SK-N-SH (cell line): ENCODE measurements at regions not wholly inside any gene's neighbourhood (a gene's known extent, or its start where the extent isn't known, plus 50 kb on each side); places are given as distances from the start of the nearest gene placed in this dataset.

Source experiments
- CTCF ChIA-PET: fragments of 300-600, 350-600 bp; formaldehyde crosslinking; extraction: SDS; loops from one replicate; lab custom pipeline; 2021; lab: Yijun Ruan, JAX
- POLR2A ChIA-PET: fragments of 350-600 bp; sonication (Branson Sonifier 250); formaldehyde crosslinking; extraction: SDS; loops from one replicate; lab custom pipeline; 2020; ENCODE audit warnings: antibody characterized with exemption, inconsistent platforms; lab: Yijun Ruan, JAX
- DNase-seq: peaks from one replicate; pipeline ENCODE4 v3.0.0; 2012
- H2AFZ ChIP-seq: fragments of 200-600 bp; sonication (generic); 2 replicates; pipeline ENCODE4 v1.8.1; 2016; ENCODE audit warnings: antibody characterized with exemption, mild to moderate bottlenecking, low read depth
- H3F3A ChIP-seq: fragments of 200-600 bp; sonication (generic); replicated peaks from 2 replicates; pipeline ENCODE3; 2016; ENCODE audit warnings: antibody characterized with exemption, mild to moderate bottlenecking; ENCODE audit not compliant: insufficient read depth
- H3K27ac ChIP-seq, 2 experiments: fragments of 200-500 bp in 1 of 2; fragments of 200-600 bp in 1 of 2; sonication (Bioruptor generic) in 1 of 2; sonication (generic), shearing (Covaris generic) in 1 of 2; 2 replicates each; pipeline versions ENCODE4 v1.5.1 to v1.6.1; 2014 to 2016; ENCODE audit warnings: low read depth in 2 of 2, inconsistent platforms in 1 of 2, low read length in 1 of 2, mild to moderate bottlenecking in 1 of 2, mixed read lengths in 1 of 2
- H3K27me3 ChIP-seq: fragments of 200-600 bp; sonication (generic), shearing (Covaris generic); 2 replicates; pipeline ENCODE4 v1.6.1; 2016; ENCODE audit warnings: mixed run types; ENCODE audit not compliant: insufficient read depth
- H3K36me3 ChIP-seq, 2 experiments: fragments of 200-500 bp in 1 of 2; fragments of 200-600 bp in 1 of 2; sonication (Bioruptor generic) in 1 of 2; sonication (generic) in 1 of 2; replicated peaks in 1 of 2; 2 replicates each; pipeline versions ENCODE3 to v1.5.1; 2014 to 2016; ENCODE audit warnings: low read length in 1 of 2, mild to moderate bottlenecking in 1 of 2; ENCODE audit not compliant: insufficient read depth in 2 of 2, control insufficient read depth in 1 of 2
- H3K4me1 ChIP-seq, 2 experiments: fragments of 200-500 bp in 1 of 2; fragments of 200-600 bp in 1 of 2; sonication (Bioruptor generic) in 1 of 2; sonication (generic), shearing (Covaris generic) in 1 of 2; 2 replicates each; pipeline versions ENCODE4 v1.5.1 to v1.6.1; 2014 to 2016; ENCODE audit warnings: low read depth in 1 of 2, low read length in 1 of 2, mixed run types in 1 of 2; ENCODE audit not compliant: insufficient read depth in 2 of 2, control insufficient read depth in 1 of 2
- H3K4me2 ChIP-seq: fragments of 200-600 bp; sonication (generic), shearing (Covaris generic); 2 replicates; pipeline ENCODE4 v1.6.1; 2017; ENCODE audit warnings: mixed run types
- H3K4me3 ChIP-seq, 2 experiments: fragments of 200-500 bp in 1 of 2; fragments of 200-600 bp in 1 of 2; sonication (Bioruptor generic) in 1 of 2; sonication (generic), shearing (Covaris generic) in 1 of 2; 2 replicates each; pipeline versions ENCODE4 v1.5.1 to v1.8.1; 2014 to 2016; ENCODE audit warnings: low read depth in 2 of 2, inconsistent platforms in 1 of 2, low read length in 1 of 2, mild to moderate bottlenecking in 1 of 2, mixed read lengths in 1 of 2, moderate library complexity in 1 of 2
- H3K79me2 ChIP-seq: fragments of 200-600 bp; sonication (generic); 2 replicates; pipeline ENCODE4 v1.8.1; 2017; ENCODE audit warnings: mild to moderate bottlenecking; ENCODE audit not compliant: insufficient read depth
- H3K9ac ChIP-seq: fragments of 200-600 bp; sonication (generic); 2 replicates; pipeline ENCODE4 v1.6.1; 2017; ENCODE audit warnings: mixed run types
- H3K9me2 ChIP-seq: fragments of 200-600 bp; sonication (generic); 2 replicates; pipeline ENCODE4 v1.6.1; 2017; ENCODE audit warnings: mixed run types
- H3K9me3 ChIP-seq: fragments of 200-600 bp; sonication (generic); 2 replicates; pipeline ENCODE4 v1.6.1; 2017; ENCODE audit warnings: mixed run types, mild to moderate bottlenecking, moderate library complexity
- H4K20me1 ChIP-seq: fragments of 200-600 bp; sonication (generic); 2 replicates; pipeline ENCODE4 v1.6.1; 2017; ENCODE audit warnings: mild to moderate bottlenecking, mixed run types; ENCODE audit not compliant: insufficient read depth
- EP300 ChIP-seq, 2 experiments: IDR thresholded peaks; 2 replicates each; pipeline versions ENCODE4 v1.4.0 to v1.6.1; 2012; ENCODE audit warnings: borderline replicate concordance in 1 of 2, low read depth in 1 of 2, low read length in 1 of 2
- EZH2phosphoT487 ChIP-seq: fragments of 200-600 bp; sonication (generic); IDR thresholded peaks from 2 replicates; pipeline ENCODE4 v1.6.1; 2017; ENCODE audit warnings: low read depth, mixed run types, mild to moderate bottlenecking, antibody characterized with exemption, moderate library complexity, borderline replicate concordance
- FOSL2 ChIP-seq: IDR thresholded peaks from 2 replicates; pipeline ENCODE4 v1.4.0; 2012; ENCODE audit warnings: low read depth, mild to moderate bottlenecking, moderate library complexity, borderline replicate concordance
- FOXJ3 ChIP-seq: sonication (generic); formaldehyde crosslinking; IDR thresholded peaks from 2 replicates; pipeline ENCODE4 v1.5.1; 2020; ENCODE audit warnings: mild to moderate bottlenecking, missing genetic modification reagents
- FOXM1 ChIP-seq: IDR thresholded peaks from 2 replicates; pipeline ENCODE4 v1.4.0; 2012; ENCODE audit warnings: low read depth, mild to moderate bottlenecking
- GABPA ChIP-seq: IDR thresholded peaks from 2 replicates; pipeline ENCODE4 v1.4.0; 2012; ENCODE audit warnings: low read depth, mild to moderate bottlenecking
- GATA2 ChIP-seq: sonication (generic); formaldehyde crosslinking; IDR thresholded peaks from 2 replicates; pipeline ENCODE4 v1.5.0; 2020; ENCODE audit warnings: mild to moderate bottlenecking, missing genetic modification reagents
- IRF3 ChIP-seq: fragments of 150-350 bp; IDR thresholded peaks from 2 replicates; pipeline ENCODE4 v1.6.1; 2016; ENCODE audit warnings: mild to moderate bottlenecking, low read depth, low read length
- JUND ChIP-seq: IDR thresholded peaks from 2 replicates; pipeline ENCODE4 v1.4.0; 2012
- NFIC ChIP-seq: IDR thresholded peaks from 2 replicates; pipeline ENCODE4 v1.4.0; 2012; ENCODE audit warnings: borderline replicate concordance
- RAD21 ChIP-seq: IDR thresholded peaks from 2 replicates; pipeline ENCODE4 v1.6.1; 2012; ENCODE audit warnings: mild to moderate bottlenecking, low read length
- RCOR1 ChIP-seq: fragments of 150-350 bp; IDR thresholded peaks from 2 replicates; pipeline ENCODE4 v1.6.1; 2017; ENCODE audit warnings: antibody characterized with exemption, low read length
- REST ChIP-seq: IDR thresholded peaks from 2 replicates; pipeline ENCODE4 v1.6.1; 2012; ENCODE audit warnings: mild to moderate bottlenecking, low read depth, low read length, moderate library complexity
- RFX5 ChIP-seq: IDR thresholded peaks from 2 replicates; pipeline ENCODE4 v1.6.1; 2012; ENCODE audit warnings: mild to moderate bottlenecking, improper control_type of control experiment, low read length
- SMC3 ChIP-seq: IDR thresholded peaks from 2 replicates; pipeline ENCODE4 v1.6.1; 2012; ENCODE audit warnings: low read depth, low read length, improper control_type of control experiment
- TAF1 ChIP-seq: IDR thresholded peaks from 2 replicates; pipeline ENCODE4 v1.6.1; 2012; ENCODE audit warnings: low read depth, mild to moderate bottlenecking, low read length, moderate library complexity, borderline replicate concordance
- TCF12 ChIP-seq: IDR thresholded peaks from 2 replicates; pipeline ENCODE4 v1.4.0; 2012
- TEAD4 ChIP-seq: IDR thresholded peaks from 2 replicates; pipeline ENCODE4 v1.4.0; 2012; ENCODE audit warnings: mild to moderate bottlenecking, borderline replicate concordance; ENCODE audit not compliant: insufficient read depth
- YY1 ChIP-seq: IDR thresholded peaks from 2 replicates; pipeline ENCODE4 v1.4.0; 2012; ENCODE audit warnings: low read depth, mild to moderate bottlenecking
- WGBS: methylation state at CpG from one replicate; pipeline ENCODE4 v1.1.6; 2017; ENCODE audit warnings: low lambda C conversion rate; 5-methylcytosine and 5-hydroxymethylcytosine counted together
- TF ChIP-seq, protein P1 (sequence below): IDR thresholded peaks from 2 replicates; pipeline ENCODE4 v1.4.0; 2012; ENCODE audit warnings: low read depth

DNA sequence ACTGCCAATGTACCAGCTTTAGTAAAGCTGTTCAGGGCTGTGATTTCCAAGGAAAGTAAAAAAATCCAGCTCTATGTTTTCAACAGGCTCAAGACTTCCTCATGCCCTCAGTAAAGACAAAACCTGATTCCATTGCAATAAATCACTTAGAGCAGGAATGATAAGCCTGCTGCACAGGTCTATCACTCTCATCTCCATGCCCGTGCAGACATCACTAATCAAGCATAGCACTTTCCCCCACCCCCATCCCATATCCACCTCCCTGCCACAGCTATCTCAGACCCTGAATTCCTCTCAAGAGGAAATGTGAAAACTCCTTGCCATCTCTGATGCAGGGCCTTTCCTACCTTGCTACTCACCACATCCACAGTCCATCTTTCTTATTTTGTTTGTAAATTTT is 554.9 kb downstream of the MAFB start (continued):
- TF ChIP-seq REST (no peak), TEAD4 (no peak), GATA2 (CRISPR knock-in tag) (no peak)

DNA sequence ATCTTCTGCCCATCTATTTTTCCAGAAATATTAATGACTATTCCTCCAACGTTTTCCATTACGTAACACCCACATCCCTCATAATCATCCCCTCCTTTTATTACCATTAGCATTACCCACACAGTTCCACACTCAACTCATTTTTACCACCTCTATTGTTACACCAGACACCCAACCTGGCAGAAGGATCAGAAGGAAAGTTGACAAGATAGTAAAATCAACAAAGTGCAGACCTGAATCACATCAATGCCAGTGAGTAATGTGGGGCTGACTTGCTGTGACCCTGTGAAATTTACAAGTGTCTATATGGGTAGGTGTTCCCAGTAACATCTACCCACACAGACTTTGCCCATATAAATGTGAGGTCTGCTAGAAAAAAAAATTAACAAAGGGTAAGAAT is 568.2 kb downstream of the MAFB start:
- Histone ChIP-seq H3K27me3 (no peaks in the 10 kb centered on the region), H2AFZ (no peak overlapping the region), H3F3A (no peaks in the 10 kb centered on the region), H3K9me3 (no peaks in the 10 kb centered on the region), H3K4me3 (no peak overlapping the region), H3K4me2 (no peak overlapping the region), H3K27ac (no peak overlapping the region), H4K20me1 (no peaks in the 10 kb centered on the region), H3K36me3 (no peaks in the 10 kb centered on the region), H3K9me2 (no peaks in the 10 kb centered on the region), H3K79me2 (no peaks in the 10 kb centered on the region), H3K4me1 (no peaks in the 10 kb centered on the region), H3K9ac (no peak overlapping the region)
- DNase-seq, result no peak
- CTCF ChIA-PET, result no interaction called here
- WGBS, result 37% methylated on average over 2 of the region's 2 CpGs
- POLR2A ChIA-PET, result no interaction called here
- TF ChIP-seq FOXM1 (no peak), EP300 (IDR thresholded peaks at IDR 0.05; ENCODE audit: borderline replicate concordance in 1 of 2, low read depth in 1 of 2, low read length in 1 of 2) (no peak), YY1 (no peak)

- ChIA-PET CTCF (no interaction called here), POLR2A (no interaction called here)
- no peaks in the 10 kb centered on the region for H3K9me2 ChIP-seq
- no peak for DNase-seq
- no peaks in the 10 kb centered on the region for H3F3A ChIP-seq
- no peak overlapping the region for H3K4me3 ChIP-seq
- 34% methylated on average over 5 of the region's 5 CpGs for WGBS
- no peaks in the 10 kb centered on the region for H3K36me3 ChIP-seq
- H3K4me1 ChIP-seq, result peaks cover 0 to 3% of the 10 kb centered on the region in 2 experiments; a peak in 1 of 4 replicates
- H3K27me3 ChIP-seq, result no peaks in the 10 kb centered on the region
- H4K20me1 ChIP-seq, result no peaks in the 10 kb centered on the region
- no peaks in the 10 kb centered on the region for H3K9me3 ChIP-seq
- no peak overlapping the region for H3K4me2 ChIP-seq
- H3K27ac ChIP-seq, result no peak overlapping the region
- no peaks in the 10 kb centered on the region for H3K79me2 ChIP-seq
- no peak overlapping the region for H3K9ac ChIP-seq
- H2AFZ ChIP-seq, result no peak overlapping the region
- TF ChIP-seq GABPA (no peak), NFIC (no peak), REST (no peak), RAD21 (no peak), FOSL2 (no peak), TCF12 (no peak), SMC3 (no peak), RFX5 (no peak), TEAD4 (no peak), TAF1 (no peak), RCOR1 (no peak), JUND (no peak), FOXJ3 (CRISPR knock-in tag) (no peak), IRF3 (no peak), EZH2phosphoT487 (no peak)
- TF ChIP-seq, protein P1, sequence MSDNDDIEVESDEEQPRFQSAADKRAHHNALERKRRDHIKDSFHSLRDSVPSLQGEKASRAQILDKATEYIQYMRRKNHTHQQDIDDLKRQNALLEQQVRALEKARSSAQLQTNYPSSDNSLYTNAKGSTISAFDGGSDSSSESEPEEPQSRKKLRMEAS, result no peak
Measured at GRCh38 chr20:40111282-40111681, 577.8 kb downstream of the MAFB start.
